Endothelial cell of umbilical vein (primary cell): ENCODE measurements at regions not wholly inside any gene's neighbourhood (a gene's known extent, or its start where the extent isn't known, plus 50 kb on each side); places are given as distances from the start of the nearest gene placed in this dataset.

Experiments
- BruUV-seq: library from RNA; stranded (reverse); fragments of 400-500 nt; replicated peaks from 2 replicates; lab custom pipeline; 2021; lab: Mats Ljungman, UMichigan
- CTCF ChIA-PET: fragments of 300-600, 350-600 bp; sonication (Branson Sonifier 250); formaldehyde crosslinking; loops from one replicate; lab custom pipeline; 2021; ENCODE audit warnings: antibody characterized with exemption, inconsistent platforms; lab: Charles Lee
- POLR2A ChIA-PET: fragments of 300-600, 350-600 bp; sonication (Branson Sonifier 250); formaldehyde crosslinking; loops from one replicate; lab custom pipeline; 2021; ENCODE audit warnings: antibody characterized with exemption, inconsistent platforms; lab: Charles Lee
- DNase-seq: peaks from one replicate; pipeline ENCODE4 v3.0.0-alpha.2; 2011; ENCODE audit warnings: low read depth, low spot score
- FAIRE-seq: peaks from 2 replicates; lab custom pipeline; 2011; peaks lifted over from hg19 to GRCh38; lab: Jason Lieb, UNC
- H2AFZ ChIP-seq: 2 replicates; pipeline ENCODE4 v1.6.0; 2012; ENCODE audit warnings: low read depth, low read length, control low read depth, inconsistent platforms
- H3K27ac ChIP-seq: 2 replicates; pipeline ENCODE4 v1.5.1; 2011; ENCODE audit warnings: low read depth, mild to moderate bottlenecking, control low read depth, low read length, moderate library complexity; ENCODE audit not compliant: insufficient read depth
- H3K27me3 ChIP-seq, 2 experiments: 2 replicates each; pipeline versions ENCODE4 v1.6.0 to v1.6.1; 2011; ENCODE audit warnings: low read length in 2 of 2, mixed read lengths in 1 of 2; ENCODE audit not compliant: control insufficient read depth in 2 of 2, insufficient read depth in 2 of 2
- H3K36me3 ChIP-seq, 2 experiments: 2 replicates in 1 of 2; 3 replicates in 1 of 2; pipeline ENCODE4 v1.5.1; 2011; ENCODE audit warnings: low read length in 2 of 2, mild to moderate bottlenecking in 1 of 2, moderate library complexity in 1 of 2; ENCODE audit not compliant: control insufficient read depth in 2 of 2, insufficient read depth in 2 of 2; ENCODE audit errors: extremely low read depth in 1 of 2
- H3K4me1 ChIP-seq: 3 replicates; pipeline ENCODE4 v1.5.1; 2011; ENCODE audit warnings: mild to moderate bottlenecking, low read length; ENCODE audit not compliant: control insufficient read depth, insufficient read depth; ENCODE audit errors: extremely low read depth
- H3K4me2 ChIP-seq: 2 replicates; pipeline ENCODE4 v1.6.1; 2011; ENCODE audit warnings: low read length, control low read depth, mixed read lengths; ENCODE audit not compliant: insufficient read depth
- H3K4me3 ChIP-seq, 3 experiments: fragments of 200-600 bp in 1 of 3; sonication (generic), shearing (Covaris generic) in 1 of 3; replicated peaks in 1 of 3; 2 replicates each; pipeline ENCODE4 v1.5.1; 2011 to 2016; ENCODE audit warnings: control low read depth in 3 of 3, low read length in 3 of 3, mild to moderate bottlenecking in 2 of 3, inconsistent platforms in 1 of 3, low read depth in 1 of 3, moderate library complexity in 1 of 3; ENCODE audit not compliant: insufficient read depth in 1 of 3
- H3K79me2 ChIP-seq: 2 replicates; pipeline ENCODE4 v1.6.0; 2012; ENCODE audit warnings: low read length, inconsistent platforms; ENCODE audit not compliant: control insufficient read depth, insufficient read depth
- H3K9ac ChIP-seq: replicated peaks from 2 replicates; pipeline ENCODE3; 2011; ENCODE audit warnings: low read length, control low read depth; ENCODE audit not compliant: insufficient read depth; ENCODE audit errors: extremely low read depth
- H3K9me1 ChIP-seq: replicated peaks from 3 replicates; pipeline ENCODE4 v1.6.0; 2011; ENCODE audit warnings: mild to moderate bottlenecking, low read length; ENCODE audit not compliant: control insufficient read depth, insufficient read depth; ENCODE audit errors: extremely low read depth
- H3K9me3 ChIP-seq: replicated peaks from 2 replicates; pipeline ENCODE4 v1.5.1; 2012; ENCODE audit warnings: low read length, inconsistent platforms; ENCODE audit not compliant: control insufficient read depth, insufficient read depth
- H4K20me1 ChIP-seq: replicated peaks from 2 replicates; pipeline ENCODE3; 2011; ENCODE audit warnings: mild to moderate bottlenecking, low read length; ENCODE audit not compliant: control insufficient read depth, insufficient read depth; ENCODE audit errors: extremely low read depth
- EZH2 ChIP-seq: IDR thresholded peaks from 2 replicates; pipeline ENCODE4 v1.6.1; 2012; ENCODE audit warnings: borderline replicate concordance, low read depth, mild to moderate bottlenecking, moderate library complexity, low read length, inconsistent platforms; ENCODE audit not compliant: severe bottlenecking
- FOS ChIP-seq: IDR thresholded peaks from 2 replicates; pipeline ENCODE4 v1.6.1; 2011; ENCODE audit warnings: mild to moderate bottlenecking, low read length, moderate library complexity, borderline replicate concordance; ENCODE audit not compliant: insufficient read depth
- JUN ChIP-seq: IDR thresholded peaks from 2 replicates; pipeline ENCODE4 v1.6.1; 2011; ENCODE audit warnings: borderline replicate concordance, low read depth; ENCODE audit not compliant: insufficient read length, insufficient read depth
- MYC ChIP-seq: IDR thresholded peaks from one replicate; pipeline ENCODE4 v1.6.1; 2011; ENCODE audit warnings: mild to moderate bottlenecking, low read depth, low read length
- POLR2A ChIP-seq: IDR thresholded peaks from 2 replicates; pipeline ENCODE4 v1.6.1; 2012; ENCODE audit warnings: low read depth, mild to moderate bottlenecking, control low read depth, low read length
- dilution Hi-C: fragments of 300-500 bp; cut with MboI; formaldehyde crosslinking; loops from one replicate; pipeline ENCODE4 v1.15.0; 2019; ENCODE audit warnings: low sequenced_read_pairs; ENCODE audit not compliant: extremely low pct_ligation_motif_present
- intact Hi-C: fragments of 100-400 bp; cut with micrococcal nuclease; formaldehyde crosslinking; loops from one replicate; pipeline ENCODE4 v1.10.0; 2022
- TF ChIP-seq, protein P1 (sequence below), 2 donors: IDR thresholded peaks; 1 replicate in 1 of 2; 2 replicates in 1 of 2; pipeline ENCODE4 v1.5.1; 2011; ENCODE audit warnings: low read length in 2 of 2, mild to moderate bottlenecking in 2 of 2, moderate library complexity in 2 of 2, control low read depth in 1 of 2, inconsistent platforms in 1 of 2, low read depth in 1 of 2; ENCODE audit not compliant: insufficient read depth in 1 of 2; ENCODE audit errors: extremely low read depth in 1 of 2
- TF ChIP-seq, protein P2 (sequence below): IDR thresholded peaks from 2 replicates; pipeline ENCODE4 v1.6.1; 2011; ENCODE audit not compliant: insufficient read depth, insufficient read length

DNA sequence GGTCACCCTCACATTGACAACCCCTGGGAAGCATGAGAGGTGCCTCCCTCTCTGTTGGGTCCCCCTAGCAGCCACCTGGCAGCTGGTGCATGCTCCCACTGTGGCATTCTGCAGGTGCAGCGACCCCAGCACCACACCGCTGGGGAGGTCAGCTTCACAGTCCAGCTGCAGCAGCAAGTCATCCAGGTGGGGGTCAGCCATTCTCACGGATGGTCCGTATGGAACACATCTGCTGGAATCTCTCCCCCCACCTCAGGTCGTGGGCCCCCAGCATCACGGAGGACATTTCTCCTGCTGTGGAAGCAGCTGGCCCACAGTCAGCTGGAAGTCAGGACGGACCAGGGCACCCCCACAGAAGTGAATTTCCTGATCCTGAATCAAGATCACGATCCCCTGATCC is 201.3 kb downstream of the COG6 start:
- Histone ChIP-seq H3K9me1 (no peaks in the 10 kb centered on the region), H2AFZ (no peak overlapping the region), H3K4me1 (no peaks in the 10 kb centered on the region), H3K27me3 (no peaks in the 10 kb centered on the region), H4K20me1 (no peaks in the 10 kb centered on the region), H3K27ac (no peak overlapping the region), H3K79me2 (no peaks in the 10 kb centered on the region), H3K4me3 (no peak overlapping the region), H3K4me2 (no peak overlapping the region), H3K9ac (no peak overlapping the region), H3K36me3 (no peaks in the 10 kb centered on the region), H3K9me3 (no peaks in the 10 kb centered on the region)
- DNase-seq (no peak), FAIRE-seq (no peak)
- intact Hi-C loops = no loop called here
- ChIA-PET CTCF (interaction anchor here (1.3 kb wide), 1 partner anchor 86 kb away, joined by 3 read pairs; no protein-coding TSS in a partner anchor), POLR2A (no interaction called here)
- dilution Hi-C loops = no loop called here
- TF ChIP-seq FOS (no peak), POLR2A (no peak), JUN (no peak)
- BruUV-seq = no TSS peak

DNA sequence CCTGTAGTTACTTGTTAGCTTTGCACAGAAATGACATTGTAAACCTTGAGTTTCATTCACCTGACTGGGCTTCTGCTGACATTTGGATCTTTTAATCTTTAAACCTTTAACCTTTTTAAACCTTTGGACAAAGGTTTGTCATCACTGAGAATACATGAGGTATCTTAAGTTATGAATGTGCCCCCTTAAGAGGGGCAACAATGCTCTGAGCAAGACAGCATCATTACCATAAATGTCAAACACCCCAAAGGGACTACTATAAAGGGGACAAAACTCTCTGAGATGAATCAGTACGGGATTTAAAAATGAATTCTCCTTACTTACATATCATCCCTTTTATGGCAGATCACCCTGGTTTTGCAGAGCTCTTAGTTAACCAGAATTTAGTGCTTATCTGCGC is 203.3 kb downstream of the COG6 start:
- no peak overlapping the region for H3K4me2 ChIP-seq
- ChIA-PET CTCF (interaction anchor here (1.3 kb wide), 1 partner anchor 24 kb away, joined by 4 read pairs; no protein-coding TSS in a partner anchor), POLR2A (no interaction called here)
- H3K9me3 ChIP-seq = no peaks in the 10 kb centered on the region
- peaks cover 18% of the 10 kb centered on the region for H3K4me1 ChIP-seq
- H4K20me1 ChIP-seq = no peaks in the 10 kb centered on the region
- DNase-seq (no peak), FAIRE-seq (no peak)
- no peaks in the 10 kb centered on the region for H3K27me3 ChIP-seq
- H3K79me2 ChIP-seq = no peaks in the 10 kb centered on the region
- no peak overlapping the region for H3K9ac ChIP-seq
- no peak overlapping the region for H2AFZ ChIP-seq
- TF ChIP-seq EZH2 (no peak), MYC (no peak)
- TF ChIP-seq, protein P1, sequence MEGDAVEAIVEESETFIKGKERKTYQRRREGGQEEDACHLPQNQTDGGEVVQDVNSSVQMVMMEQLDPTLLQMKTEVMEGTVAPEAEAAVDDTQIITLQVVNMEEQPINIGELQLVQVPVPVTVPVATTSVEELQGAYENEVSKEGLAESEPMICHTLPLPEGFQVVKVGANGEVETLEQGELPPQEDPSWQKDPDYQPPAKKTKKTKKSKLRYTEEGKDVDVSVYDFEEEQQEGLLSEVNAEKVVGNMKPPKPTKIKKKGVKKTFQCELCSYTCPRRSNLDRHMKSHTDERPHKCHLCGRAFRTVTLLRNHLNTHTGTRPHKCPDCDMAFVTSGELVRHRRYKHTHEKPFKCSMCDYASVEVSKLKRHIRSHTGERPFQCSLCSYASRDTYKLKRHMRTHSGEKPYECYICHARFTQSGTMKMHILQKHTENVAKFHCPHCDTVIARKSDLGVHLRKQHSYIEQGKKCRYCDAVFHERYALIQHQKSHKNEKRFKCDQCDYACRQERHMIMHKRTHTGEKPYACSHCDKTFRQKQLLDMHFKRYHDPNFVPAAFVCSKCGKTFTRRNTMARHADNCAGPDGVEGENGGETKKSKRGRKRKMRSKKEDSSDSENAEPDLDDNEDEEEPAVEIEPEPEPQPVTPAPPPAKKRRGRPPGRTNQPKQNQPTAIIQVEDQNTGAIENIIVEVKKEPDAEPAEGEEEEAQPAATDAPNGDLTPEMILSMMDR (IDR thresholded peaks at IDR 0.05; ENCODE audit: extremely low read depth in 1 of 2, insufficient read depth in 1 of 2, low read depth in 1 of 2, low read length in 2 of 2) = no peak
- TF ChIP-seq, protein P2, sequence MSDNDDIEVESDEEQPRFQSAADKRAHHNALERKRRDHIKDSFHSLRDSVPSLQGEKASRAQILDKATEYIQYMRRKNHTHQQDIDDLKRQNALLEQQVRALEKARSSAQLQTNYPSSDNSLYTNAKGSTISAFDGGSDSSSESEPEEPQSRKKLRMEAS = no peak
- H3K36me3 ChIP-seq = no peaks in the 10 kb centered on the region
- H3K27ac ChIP-seq = no peak overlapping the region
- no TSS peak for BruUV-seq
- dilution Hi-C loops (no loop called here), intact Hi-C loops (no loop called here)
- H3K4me3 ChIP-seq = no peak overlapping the region
- no peaks in the 10 kb centered on the region for H3K9me1 ChIP-seq
